SH-SY5Y (cell line): ENCODE measurements at regions not wholly inside any gene's neighbourhood (a gene's known extent, or its start where the extent isn't known, plus 50 kb on each side); places are given as distances from the start of the nearest gene placed in this dataset.

Experiments
- GATA2 ChIP-seq: IDR thresholded peaks from 2 replicates; pipeline ENCODE4 v1.6.1; 2011; ENCODE audit warnings: mild to moderate bottlenecking, low read depth, low read length
- GATA3 ChIP-seq: IDR thresholded peaks from 2 replicates; pipeline ENCODE4 v1.6.1; 2011; ENCODE audit warnings: low read depth, mild to moderate bottlenecking, low read length, moderate library complexity

- TF ChIP-seq GATA2 (no peak), GATA3 (no peak)
Measured at GRCh38 chr6:146885708-146886457, 287.1 kb downstream of the ADGB start.
